Prostate gland (tissue), 2 donors: ENCODE measurements at regions not wholly inside any gene's neighbourhood (a gene's known extent, or its start where the extent isn't known, plus 50 kb on each side); places are given as distances from the start of the nearest gene placed in this dataset.

ENCODE experiments used
- DNase-seq: peaks from one replicate; pipeline ENCODE4 v3.0.0-alpha.2; 2019; ENCODE audit warnings: low spot score
- H3K27ac ChIP-seq, 2 donors: fragments of 200-600 bp; sonication (generic); 2 replicates each; pipeline ENCODE4 v1.5.1; 2017 to 2019
- H3K27me3 ChIP-seq: fragments of 200-600 bp; sonication (generic); replicated peaks from 2 replicates; pipeline ENCODE4 v1.5.1; 2019; ENCODE audit not compliant: insufficient read depth
- H3K36me3 ChIP-seq, 2 donors: fragments of 200-600 bp; sonication (generic); 1 replicate in 1 of 2; 2 replicates in 1 of 2; pipeline versions ENCODE4 v1.5.1 to v1.8.1; 2017 to 2019
- H3K4me1 ChIP-seq: fragments of 200-600 bp; sonication (generic); replicated peaks from 2 replicates; pipeline ENCODE4 v1.5.1; 2019
- H3K4me3 ChIP-seq, 2 donors: fragments of 200-600 bp; sonication (generic); 2 replicates each; pipeline ENCODE4 v1.5.1; 2017 to 2019
- H3K9me3 ChIP-seq: fragments of 200-600 bp; sonication (generic); 2 replicates; pipeline ENCODE4 v1.5.1; 2017
- CTCF ChIP-seq, 4 experiments: fragments of 200-600 bp in 2 of 4; fragments of 450-650 bp in 2 of 4; sonication (generic) in 2 of 4; IDR thresholded peaks; 1 replicate in 3 of 4; 2 replicates in 1 of 4; pipeline ENCODE4 v1.5.1; 2016 to 2019; ENCODE audit warnings: antibody characterized with exemption in 4 of 4, mild to moderate bottlenecking in 2 of 4, moderate library complexity in 2 of 4
- POLR2A ChIP-seq: fragments of 450-650 bp; IDR thresholded peaks from one replicate; pipeline ENCODE4 v1.6.1; 2016; ENCODE audit warnings: antibody characterized with exemption, mild to moderate bottlenecking
- POLR2AphosphoS5 ChIP-seq: sonication (generic); formaldehyde crosslinking; IDR thresholded peaks from one replicate; pipeline ENCODE4 v1.6.1; 2017; ENCODE audit warnings: antibody characterized with exemption
- WGBS: methylation state at CpG from one replicate; pipeline ENCODE4 v1.1.5; 2018; 5-methylcytosine and 5-hydroxymethylcytosine counted together
- intact Hi-C: fragments of 100-400 bp; cut with DNase I; formaldehyde crosslinking; loops from one replicate; pipeline ENCODE4 v1.14.2; 2022

GRCh38 chr3:163033652-163034051 is 1537.0 kb downstream of the OTOL1 start:
- H3K9me3 ChIP-seq = no peaks in the 10 kb centered on the region
- no peak overlapping the region for H3K27ac ChIP-seq
- no peaks in the 10 kb centered on the region for H3K4me1 ChIP-seq
- no peaks in the 10 kb centered on the region for H3K27me3 ChIP-seq
- no peak for DNase-seq
- TF ChIP-seq POLR2A (no peak), POLR2AphosphoS5 (no peak), CTCF (IDR thresholded peaks at IDR 0.05) (no peak)
- no peaks in the 10 kb centered on the region for H3K36me3 ChIP-seq
- WGBS = 72% methylated on average over 4 of the region's 4 CpGs
- intact Hi-C loops = no loop called here
- no peak overlapping the region for H3K4me3 ChIP-seq

GRCh38 chr3:163039636-163040035 is 1543.0 kb downstream of the OTOL1 start:
- Histone ChIP-seq H3K4me1 (no peaks in the 10 kb centered on the region), H3K27me3 (no peaks in the 10 kb centered on the region), H3K36me3 (no peaks in the 10 kb centered on the region), H3K9me3 (no peaks in the 10 kb centered on the region), H3K27ac (no peak overlapping the region), H3K4me3 (no peak overlapping the region)
- no peak for DNase-seq
- intact Hi-C loops = no loop called here
- WGBS = 41% methylated on average over 3 of the region's 3 CpGs
- no peak for TF ChIP-seq CTCF (IDR thresholded peaks at IDR 0.05)
- no peak for TF ChIP-seq POLR2AphosphoS5
- no peak for TF ChIP-seq POLR2A

GRCh38 chr3:163043074-163043473 is 1546.5 kb downstream of the OTOL1 start:
- intact Hi-C loops = no loop called here
- no peaks in the 10 kb centered on the region for H3K27me3 ChIP-seq
- no peak overlapping the region for H3K4me3 ChIP-seq
- H3K27ac ChIP-seq = no peak overlapping the region
- no peaks in the 10 kb centered on the region for H3K36me3 ChIP-seq
- H3K4me1 ChIP-seq = no peaks in the 10 kb centered on the region
- WGBS = 36% methylated on average over 3 of the region's 3 CpGs
- no peak for TF ChIP-seq CTCF (IDR thresholded peaks at IDR 0.05)
- TF ChIP-seq POLR2AphosphoS5 = no peak
- no peak for TF ChIP-seq POLR2A
- no peak for DNase-seq
- H3K9me3 ChIP-seq = no peaks in the 10 kb centered on the region

- Histone ChIP-seq H3K4me3 (no peak overlapping the region), H3K4me1 (no peaks in the 10 kb centered on the region), H3K36me3 (no peaks in the 10 kb centered on the region), H3K27me3 (no peaks in the 10 kb centered on the region), H3K27ac (no peak overlapping the region), H3K9me3 (no peaks in the 10 kb centered on the region)
- intact Hi-C loops = no loop called here
- DNase-seq = no peak
- whole genome bisulfite sequencing = 96% methylated on average over 2 of the region's 2 CpGs
- TF ChIP-seq POLR2A (no peak), CTCF (IDR thresholded peaks at IDR 0.05) (no peak), POLR2AphosphoS5 (no peak)
These were observed 1549.3 kb downstream of the OTOL1 start for GRCh38 chr3:163045945-163046344.

GRCh38 chr3:163048881-163049280 is 1552.3 kb downstream of the OTOL1 start:
- H3K27ac ChIP-seq = no peak overlapping the region
- no peaks in the 10 kb centered on the region for H3K9me3 ChIP-seq
- DNase-seq = no peak
- intact Hi-C loops = no loop called here
- TF ChIP-seq CTCF (IDR thresholded peaks at IDR 0.05) = no peak
- TF ChIP-seq POLR2A = no peak
- TF ChIP-seq POLR2AphosphoS5 = no peak
- no peaks in the 10 kb centered on the region for H3K36me3 ChIP-seq
- WGBS = no CpG with 5 or more reads among the region's 1 CpG
- no peak overlapping the region for H3K4me3 ChIP-seq
- H3K27me3 ChIP-seq = no peaks in the 10 kb centered on the region
- H3K4me1 ChIP-seq = no peaks in the 10 kb centered on the region
